K562 (cell line): ENCODE measurements at regions not wholly inside any gene's neighbourhood (a gene's known extent, or its start where the extent isn't known, plus 50 kb on each side); places are given as distances from the start of the nearest gene placed in this dataset.

Experiments used
- ATAC-seq: fragments of 200-7000 bp; cut with Tn5 transposase; 3 replicates; pipeline ENCODE4 v1.9.1; 2020; ENCODE audit warnings: moderate library complexity
- BruUV-seq: library from RNA; stranded (reverse); fragments of 400-500 nt; replicated peaks from 2 replicates; lab custom pipeline; 2021; lab: Mats Ljungman, UMichigan
- CTCF ChIA-PET: fragments of 300-600 bp; formaldehyde crosslinking; extraction: SDS; loops from one replicate; lab custom pipeline; 2021; ENCODE audit warnings: low intra/inter-chr PET ratio; lab: Yijun Ruan, JAX
- POLR2A ChIA-PET: fragments of 300-600, 350-650 bp; sonication (Branson Sonifier 250); formaldehyde crosslinking; extraction: SDS; loops from one replicate; lab custom pipeline; 2021; ENCODE audit warnings: antibody characterized with exemption, inconsistent platforms; lab: Yijun Ruan, JAX
- DNase-seq, 4 experiments: peaks; one replicate each; pipeline versions ENCODE4 v3.0.0 to v3.0.0-alpha.2; 2011 to 2018; ENCODE audit warnings: low spot score in 3 of 4, mixed read lengths in 3 of 4; ENCODE audit errors: extremely low read depth in 1 of 4
- FAIRE-seq: peaks from 2 replicates; lab custom pipeline; 2011; peaks lifted over from hg19 to GRCh38; lab: Jason Lieb, UNC
- H2AFZ ChIP-seq: 2 replicates; pipeline ENCODE4 v1.6.0; 2011; ENCODE audit warnings: low read depth, low read length, control low read depth, inconsistent platforms
- H3K27ac ChIP-seq: fragments of 200-600 bp; 3 replicates; pipeline ENCODE4 v1.8.0; 2011; ENCODE audit warnings: low read depth, mild to moderate bottlenecking, control low read depth, inconsistent platforms, low read length, moderate library complexity, mixed read lengths; ENCODE audit errors: extremely low read depth
- H3K27me3 ChIP-seq, 2 experiments: fragments of 300-600 bp in 1 of 2; 2 replicates in 1 of 2; 3 replicates in 1 of 2; pipeline versions ENCODE4 v1.6.0 to v1.8.0; 2011; ENCODE audit warnings: inconsistent platforms in 2 of 2, low read length in 2 of 2, mild to moderate bottlenecking in 1 of 2, mixed read lengths in 1 of 2, moderate library complexity in 1 of 2; ENCODE audit not compliant: control insufficient read depth in 2 of 2, insufficient read depth in 2 of 2
- H3K36me3 ChIP-seq: fragments of 300-600 bp; 3 replicates; pipeline ENCODE4 v1.8.0; 2011; ENCODE audit warnings: mild to moderate bottlenecking, low read length, inconsistent platforms; ENCODE audit not compliant: control insufficient read depth, insufficient read depth
- H3K4me1 ChIP-seq, 2 experiments: fragments of 200-600 bp in 1 of 2; replicated peaks in 1 of 2; 2 replicates in 1 of 2; 3 replicates in 1 of 2; pipeline versions ENCODE4 v1.5.1 to v1.8.0; 2011; ENCODE audit warnings: inconsistent platforms in 2 of 2, low read length in 2 of 2, mild to moderate bottlenecking in 1 of 2, mixed read lengths in 1 of 2, moderate library complexity in 1 of 2; ENCODE audit not compliant: control insufficient read depth in 2 of 2, insufficient read depth in 2 of 2
- H3K4me2 ChIP-seq: 2 replicates; pipeline ENCODE4 v1.6.1; 2011; ENCODE audit warnings: low read length, control low read depth, inconsistent platforms, mixed read lengths; ENCODE audit not compliant: insufficient read depth
- H3K4me3 ChIP-seq: fragments of 200-600 bp; sonication (generic), shearing (Covaris generic); 2 replicates; pipeline ENCODE4 v1.5.1; 2016; ENCODE audit warnings: control low read depth, inconsistent platforms
- H3K79me2 ChIP-seq: fragments of 200-600 bp; 3 replicates; pipeline ENCODE4 v1.8.0; 2011; ENCODE audit warnings: low read length, inconsistent platforms; ENCODE audit not compliant: control insufficient read depth, insufficient read depth
- H3K9ac ChIP-seq, 2 experiments: 2 replicates each; pipeline versions ENCODE4 v1.6.0 to v1.6.1; 2011; ENCODE audit warnings: low read depth in 2 of 2, low read length in 2 of 2, control low read depth in 1 of 2, inconsistent platforms in 1 of 2, mild to moderate bottlenecking in 1 of 2, mixed read lengths in 1 of 2; ENCODE audit not compliant: insufficient read depth in 1 of 2
- H3K9me1 ChIP-seq: one replicate; pipeline ENCODE4 v1.6.0; 2011; ENCODE audit warnings: inconsistent platforms, mild to moderate bottlenecking, low read length, moderate library complexity; ENCODE audit not compliant: control insufficient read depth, insufficient read depth
- H3K9me3 ChIP-seq: replicated peaks from 2 replicates; pipeline ENCODE4 v1.5.1; 2011; ENCODE audit warnings: low read depth, low read length, inconsistent platforms; ENCODE audit not compliant: control insufficient read depth, insufficient read depth
- H4K20me1 ChIP-seq: replicated peaks from 2 replicates; pipeline ENCODE4 v1.6.1; 2011; ENCODE audit warnings: low read length, inconsistent platforms, mixed read lengths; ENCODE audit not compliant: control insufficient read depth, insufficient read depth
- ARID3B ChIP-seq: fragments of 250-450 bp; sonication (Bioruptor Pico); IDR thresholded peaks from 2 replicates; pipeline ENCODE4 v1.4.0; 2020; ENCODE audit warnings: borderline replicate concordance
- ATF3 ChIP-seq, 2 experiments: fragments of 450-650 bp in 1 of 2; sonication (generic) in 1 of 2; formaldehyde crosslinking in 1 of 2; IDR thresholded peaks in 1 of 2; conservative IDR thresholded peaks in 1 of 2; 2 replicates each; pipeline versions ENCODE4 v1.6.1 to v1.8.1; 2016 to 2023; ENCODE audit warnings: mild to moderate bottlenecking in 2 of 2, moderate library complexity in 2 of 2, inconsistent platforms in 1 of 2, missing genetic modification reagents in 1 of 2
- BRCA1 ChIP-seq, 2 experiments: fragments of 450-650 bp in 1 of 2; sonication (generic) in 1 of 2; formaldehyde crosslinking in 1 of 2; IDR thresholded peaks; 2 replicates each; pipeline versions ENCODE4 v1.5.0 to v1.6.1; 2017 to 2020; ENCODE audit warnings: mild to moderate bottlenecking in 1 of 2, missing genetic modification reagents in 1 of 2
- CREBBP ChIP-seq: IDR thresholded peaks from one replicate; pipeline ENCODE4 v1.6.1; 2012; ENCODE audit warnings: low read depth, mild to moderate bottlenecking, control low read depth, inconsistent platforms, low read length
- EP300 ChIP-seq: IDR thresholded peaks from 2 replicates; pipeline ENCODE4 v1.6.1; 2012; ENCODE audit warnings: low read length, improper control_type of control experiment
- HDAC6 ChIP-seq: IDR thresholded peaks from 2 replicates; pipeline ENCODE4 v1.6.1; 2012; ENCODE audit warnings: low read depth, mild to moderate bottlenecking, control low read depth, inconsistent platforms, low read length, moderate library complexity
- HDAC8 ChIP-seq: fragments of 450-650 bp; IDR thresholded peaks from 2 replicates; pipeline ENCODE4 v1.6.1; 2016; ENCODE audit warnings: mild to moderate bottlenecking, missing genetic modification characterization, moderate library complexity, missing compliant biosample characterization
- MYC ChIP-seq, 2 experiments: fragments of 250-450 bp in 1 of 2; sonication (Bioruptor Pico) in 1 of 2; IDR thresholded peaks; 2 replicates each; pipeline versions ENCODE4 v1.5.1 to v1.6.1; 2012 to 2021; ENCODE audit warnings: low read depth in 2 of 2, borderline replicate concordance in 1 of 2, improper control_type of control experiment in 1 of 2, low read length in 1 of 2, mild to moderate bottlenecking in 1 of 2, moderate library complexity in 1 of 2
- SAFB ChIP-seq: fragments of 200-400 bp; formaldehyde crosslinking; IDR thresholded peaks from 2 replicates; pipeline ENCODE4 v1.6.1; 2017; ENCODE audit warnings: low read depth, low read length, borderline replicate concordance
- SMAD2 ChIP-seq: fragments of 150-350 bp; IDR thresholded peaks from 2 replicates; pipeline ENCODE4 v1.6.1; 2014; ENCODE audit warnings: low read depth, mild to moderate bottlenecking, low read length
- ZNF561 ChIP-seq: fragments of 450-650 bp; formaldehyde crosslinking; conservative IDR thresholded peaks from 2 replicates; pipeline ENCODE4 v1.4.0; 2020; ENCODE audit warnings: mild to moderate bottlenecking, moderate library complexity
- ZNF766 ChIP-seq: fragments of 200-800 bp; sonication (Bioruptor generic); conservative IDR thresholded peaks from 2 replicates; pipeline ENCODE4 v1.6.1; 2016; ENCODE audit warnings: missing genetic modification characterization, missing compliant biosample characterization
- WGBS: fragments of 100-300 bp; shearing (Covaris generic); methylation state at CpG from one replicate; pipeline ENCODE4 v1.1.6; 2016; ENCODE audit warnings: low coverage, mixed read lengths; ENCODE audit not compliant: insufficient coverage; ENCODE audit errors: missing lambda C conversion rate; 5-methylcytosine and 5-hydroxymethylcytosine counted together
- in situ Hi-C: fragments of 300-500 bp; cut with MboI; formaldehyde crosslinking; loops from 4 replicates; pipeline ENCODE4 v1.15.0; 2018; ENCODE audit warnings: inconsistent platforms, mixed read lengths
- intact Hi-C: fragments of 100-400 bp; cut with micrococcal nuclease; formaldehyde crosslinking; loops from 2 replicates; pipeline ENCODE4 v1.14.2; 2022

GRCh38 chr17:33369876-33370275 lies 76.8 kb upstream of the ASIC2 start:
- CTCF ChIA-PET = no interaction called here
- WGBS = 4% methylated on average over 2 of the region's 2 CpGs
- ATAC-seq = no peak
- Histone ChIP-seq H2AFZ (no peak overlapping the region), H3K9me1 (no peaks in the 10 kb centered on the region), H3K9ac (no peak overlapping the region), H4K20me1 (no peaks in the 10 kb centered on the region; the same call in 1 of the 2 replicates), H3K27me3 (no peaks in the 10 kb centered on the region; a peak in 1 of 5 replicates), H3K36me3 (no peaks in the 10 kb centered on the region), H3K4me3 (no peak overlapping the region), H3K4me2 (no peak overlapping the region), H3K27ac (no peak overlapping the region), H3K9me3 (no peaks in the 10 kb centered on the region), H3K79me2 (no peaks in the 10 kb centered on the region), H3K4me1 (no peaks in the 10 kb centered on the region)
- BruUV-seq = no TSS peak
- POLR2A ChIA-PET = no interaction called here
- DNase-seq = no peak
- intact Hi-C loops = no loop called here
- FAIRE-seq = no peak
- TF ChIP-seq SAFB (no peak), ATF3 (IDR thresholded peaks at IDR 0.05) (0 out of 2 replicates have a peak, but pooled peaks have one; percentile 15), ATF3 (CRISPR knock-in tag; conservative IDR thresholded peaks at IDR 0.05) (no peak)
- in situ Hi-C loops = no loop called here

GRCh38 chr17:33370401-33370800 lies 77.3 kb upstream of the ASIC2 start:
- Histone ChIP-seq H3K36me3 (no peaks in the 10 kb centered on the region), H4K20me1 (no peaks in the 10 kb centered on the region), H3K9me3 (no peaks in the 10 kb centered on the region), H3K4me3 (no peak overlapping the region), H3K79me2 (no peaks in the 10 kb centered on the region), H3K27ac (no peak overlapping the region), H3K9me1 (no peaks in the 10 kb centered on the region), H3K9ac (no peak overlapping the region), H3K4me1 (no peaks in the 10 kb centered on the region), H3K27me3 (no peaks in the 10 kb centered on the region; a peak in 2 of 5 replicates), H3K4me2 (no peak overlapping the region), H2AFZ (no peak overlapping the region)
- no TSS peak for BruUV-seq
- no peak for FAIRE-seq
- CTCF ChIA-PET = no interaction called here
- POLR2A ChIA-PET = no interaction called here
- in situ Hi-C loops (no loop called here), intact Hi-C loops (no loop called here)
- 0% methylated on average over 1 of the region's 1 CpG for WGBS
- ATAC-seq = no peak
- DNase-seq = no peak
- TF ChIP-seq ZNF561 (CRISPR knock-in tag) (no peak), CREBBP (no peak), ZNF766 (CRISPR knock-in tag) (no peak), HDAC6 (no peak), MYC (IDR thresholded peaks at IDR 0.05; ENCODE audit: low read depth, low read length) (no peak), MYC (CRISPR knock-in tag; IDR thresholded peaks at IDR 0.05; ENCODE audit: borderline replicate concordance, low read depth) (no peak), EP300 (no peak), SMAD2 (no peak), BRCA1 (IDR thresholded peaks at IDR 0.05) (no peak), BRCA1 (CRISPR knock-in tag; IDR thresholded peaks at IDR 0.05) (no peak), HDAC8 (no peak), ARID3B (no peak)
